GM03348 (cell line): ENCODE measurements at regions not wholly inside any gene's neighbourhood (a gene's known extent, or its start where the extent isn't known, plus 50 kb on each side); places are given as distances from the start of the nearest gene placed in this dataset.
A peak's percentile ranks its signal among the peaks of the same experiment; 100 is the strongest.

Experiments
- DNase-seq: peaks from one replicate; pipeline ENCODE4 v3.0.0; 2012; ENCODE audit warnings: low spot score

DNA sequence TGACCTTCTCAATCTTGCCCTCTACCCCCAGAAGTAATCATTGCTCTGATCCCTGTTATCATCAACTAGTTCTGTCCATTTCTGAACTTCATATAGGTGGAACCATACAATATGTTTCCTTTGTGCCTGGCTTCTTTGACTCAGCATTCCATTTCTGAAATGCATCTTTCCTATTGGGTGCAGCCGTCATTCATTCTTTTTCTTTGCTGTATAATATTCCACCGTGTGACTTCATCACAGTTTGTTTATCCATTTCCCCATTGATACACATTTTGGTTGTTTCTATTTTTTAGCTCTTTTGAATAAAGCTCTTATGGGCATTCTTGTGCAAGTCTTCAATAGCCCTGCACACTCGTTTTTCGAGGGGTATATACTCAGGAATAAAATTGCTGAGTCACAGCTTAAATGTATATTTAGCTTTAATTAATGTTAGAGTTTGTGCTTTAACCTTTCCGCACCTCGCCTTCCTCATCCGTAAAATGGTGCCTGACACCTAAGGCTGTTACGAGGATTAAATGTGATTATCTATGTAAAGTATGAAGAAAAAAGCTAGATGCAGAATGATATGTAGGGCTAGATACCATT, 491.6 kb downstream of the MIAT start:
- DNase-seq = no peak

DNA sequence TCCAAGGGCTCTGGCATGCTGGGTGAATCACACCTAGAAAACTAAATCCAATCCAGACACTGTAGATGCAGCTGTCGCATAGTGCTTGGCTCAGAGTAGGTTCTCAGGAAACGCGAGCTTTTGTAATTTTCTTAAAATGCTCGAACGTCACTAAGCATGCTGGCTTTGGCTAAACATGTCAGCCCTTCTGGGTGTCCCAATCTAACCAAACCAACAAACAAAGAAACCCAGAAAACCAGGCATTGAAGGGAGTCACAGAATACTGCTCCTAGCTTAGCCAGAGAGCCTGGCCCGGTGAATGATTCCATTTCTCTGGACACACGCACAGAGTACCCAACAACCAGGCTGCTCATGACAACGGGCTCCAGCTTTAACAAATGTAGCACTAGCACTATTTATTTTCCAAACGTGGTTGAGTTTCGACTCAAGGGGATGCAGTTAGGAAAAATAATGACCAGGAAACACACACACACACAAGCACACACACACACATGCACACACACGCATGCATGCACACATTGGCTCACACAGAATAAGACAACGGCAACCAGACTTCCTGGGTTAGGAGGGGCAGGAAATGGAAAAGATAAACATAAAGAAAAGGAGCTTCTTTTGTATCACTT, 492.6 kb downstream of the MIAT start:
- DNase-seq = peak; percentile 23

DNA sequence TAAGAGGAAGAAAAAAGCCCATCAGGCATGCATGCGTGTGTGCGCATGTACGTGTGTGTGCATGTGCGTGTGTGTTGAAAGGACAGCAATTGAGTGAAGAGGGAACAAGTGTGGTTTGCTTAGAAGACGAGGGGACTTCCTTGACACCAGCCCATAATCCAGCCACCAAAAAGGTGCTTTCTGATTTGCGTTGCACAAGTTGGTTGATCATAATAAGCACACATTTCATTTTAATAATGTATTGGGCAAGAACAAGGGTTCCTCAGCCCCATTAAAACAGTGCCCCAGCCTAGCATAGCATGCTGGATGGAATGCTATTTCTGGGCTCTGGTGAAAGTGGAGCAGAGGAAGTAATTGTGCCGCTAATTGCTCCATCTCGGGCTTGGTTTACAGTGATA, 493.2 kb downstream of the MIAT start:
- DNase-seq = peak; percentile 48

DNA sequence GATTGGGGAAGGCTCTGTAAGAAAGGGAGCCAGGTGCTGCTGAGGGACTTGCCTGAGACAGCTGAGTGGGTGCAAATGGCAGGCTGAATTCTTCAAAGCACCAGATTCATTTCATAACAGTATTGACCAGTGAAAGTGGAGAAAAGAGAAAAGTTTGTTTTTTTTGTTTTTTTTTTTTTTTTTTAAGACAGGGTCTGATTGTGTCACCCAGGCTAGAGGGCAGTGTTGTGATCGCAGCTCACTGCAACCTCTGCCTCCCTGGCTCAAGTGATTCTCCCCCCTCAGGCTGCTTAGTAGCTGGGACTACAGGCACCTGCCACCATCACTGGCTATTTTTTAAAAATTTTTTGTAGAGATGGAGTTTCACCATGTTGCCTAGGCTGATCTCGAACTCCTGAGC, 494.0 kb downstream of the MIAT start:
- no peak for DNase-seq

DNA sequence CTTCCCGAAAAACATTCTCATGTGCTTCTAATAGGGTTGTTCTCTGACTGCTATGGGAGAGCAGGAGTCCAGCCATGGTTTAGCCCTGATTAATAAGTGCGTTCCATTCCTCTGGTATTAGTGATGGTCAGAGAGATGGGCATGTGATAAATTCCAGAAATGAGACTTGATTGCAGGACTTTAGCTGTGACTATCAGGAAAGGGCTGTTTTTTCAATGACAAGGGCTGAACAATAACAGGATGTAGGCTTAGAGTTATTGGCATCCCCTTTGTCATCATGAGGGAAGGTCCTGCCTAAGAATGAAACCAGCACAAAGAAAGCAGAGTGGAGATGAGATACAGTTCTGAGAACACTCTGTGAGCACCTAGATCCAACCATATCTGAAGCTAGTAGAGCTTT, 494.6 kb downstream of the MIAT start:
- no peak for DNase-seq

DNA sequence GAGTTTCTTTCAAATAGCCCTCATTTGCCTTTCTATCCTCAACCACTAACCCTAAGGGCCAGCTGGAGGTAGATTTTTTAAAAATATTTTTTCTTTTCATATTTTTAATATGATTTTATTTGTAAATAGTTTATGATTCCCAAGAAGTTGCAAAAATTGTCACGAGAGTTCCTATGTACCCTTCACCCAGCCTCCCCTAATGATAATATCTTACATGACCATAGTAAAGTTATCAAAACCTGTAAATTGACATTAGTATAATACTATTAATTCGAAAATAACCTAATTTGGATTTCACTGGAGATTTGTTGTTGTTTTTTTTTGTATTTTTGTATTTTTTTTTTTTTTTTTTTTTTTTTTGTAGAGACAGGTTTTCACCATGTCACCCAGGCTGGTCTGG, 495.5 kb downstream of the MIAT start:
- no peak for DNase-seq

DNA sequence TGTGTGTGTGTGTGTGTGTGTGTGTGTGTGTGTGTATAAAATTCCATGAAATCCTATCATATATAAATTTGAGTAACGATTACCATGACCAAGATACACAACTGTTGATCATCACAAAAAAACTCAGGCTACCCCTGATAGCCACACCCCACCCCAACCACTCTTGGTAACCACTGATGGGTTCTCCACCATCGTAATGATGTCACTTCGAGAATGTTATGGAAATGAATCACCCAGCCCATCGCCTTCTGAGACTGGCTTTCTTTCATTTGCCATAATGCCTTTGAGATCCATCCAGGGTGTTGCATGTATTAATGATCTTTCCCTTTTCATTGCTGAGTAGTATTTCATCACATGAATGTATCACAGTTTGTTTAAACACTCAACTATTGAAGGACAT, 496.0 kb downstream of the MIAT start:
- no peak for DNase-seq

DNA sequence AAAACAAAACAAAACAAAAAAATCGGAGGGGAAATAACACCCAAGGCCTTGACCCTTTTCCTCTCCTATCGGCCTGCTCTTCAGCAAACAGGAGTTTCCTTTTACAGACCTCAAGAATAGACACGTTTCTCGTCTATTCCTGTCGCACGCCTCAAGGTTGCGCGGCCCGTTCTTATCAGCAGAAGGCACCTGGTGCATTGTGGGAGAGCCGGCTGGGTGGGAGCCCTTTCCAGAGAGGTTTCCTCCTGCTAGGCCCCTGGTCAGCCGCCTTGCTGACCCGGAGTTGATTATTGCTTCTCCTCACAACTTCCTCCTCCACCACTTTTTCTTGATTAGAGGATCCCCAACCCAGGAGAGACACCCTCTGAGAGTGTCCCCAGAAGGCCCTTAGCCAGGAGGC, 497.3 kb downstream of the MIAT start:
- no peak for DNase-seq

DNA sequence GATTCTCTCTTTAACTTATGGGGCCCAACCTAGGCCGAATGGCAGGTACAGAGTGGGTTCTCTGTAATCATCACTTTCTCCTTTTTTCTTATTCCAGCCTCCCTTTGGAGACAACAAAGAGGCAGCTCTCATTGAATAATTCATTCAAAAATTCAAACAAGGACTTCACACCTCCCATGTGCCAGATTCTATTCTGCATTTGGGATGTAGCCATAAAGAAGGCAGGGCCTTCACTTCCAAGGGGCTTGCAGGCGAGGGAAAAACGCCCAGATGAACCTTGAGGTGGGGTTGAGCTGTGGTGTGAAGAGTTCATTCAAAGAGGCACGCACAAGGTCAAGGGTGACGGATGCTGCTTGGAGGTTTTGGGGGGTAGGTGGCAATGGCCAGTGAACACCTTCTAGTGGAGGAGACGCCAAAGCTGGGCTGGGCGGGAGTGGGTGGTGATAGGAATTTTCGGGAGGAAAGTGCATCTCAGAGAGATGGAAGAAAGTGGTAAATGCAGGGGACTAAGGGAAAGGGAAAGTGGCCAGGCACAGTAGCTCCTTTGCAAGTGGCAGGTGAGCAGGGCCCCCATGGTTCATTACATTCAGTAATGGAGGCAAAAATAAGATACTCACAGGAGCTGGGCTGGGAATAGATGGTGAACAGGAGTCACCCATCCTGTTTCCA, 499.6 kb downstream of the MIAT start:
- no peak for DNase-seq

DNA sequence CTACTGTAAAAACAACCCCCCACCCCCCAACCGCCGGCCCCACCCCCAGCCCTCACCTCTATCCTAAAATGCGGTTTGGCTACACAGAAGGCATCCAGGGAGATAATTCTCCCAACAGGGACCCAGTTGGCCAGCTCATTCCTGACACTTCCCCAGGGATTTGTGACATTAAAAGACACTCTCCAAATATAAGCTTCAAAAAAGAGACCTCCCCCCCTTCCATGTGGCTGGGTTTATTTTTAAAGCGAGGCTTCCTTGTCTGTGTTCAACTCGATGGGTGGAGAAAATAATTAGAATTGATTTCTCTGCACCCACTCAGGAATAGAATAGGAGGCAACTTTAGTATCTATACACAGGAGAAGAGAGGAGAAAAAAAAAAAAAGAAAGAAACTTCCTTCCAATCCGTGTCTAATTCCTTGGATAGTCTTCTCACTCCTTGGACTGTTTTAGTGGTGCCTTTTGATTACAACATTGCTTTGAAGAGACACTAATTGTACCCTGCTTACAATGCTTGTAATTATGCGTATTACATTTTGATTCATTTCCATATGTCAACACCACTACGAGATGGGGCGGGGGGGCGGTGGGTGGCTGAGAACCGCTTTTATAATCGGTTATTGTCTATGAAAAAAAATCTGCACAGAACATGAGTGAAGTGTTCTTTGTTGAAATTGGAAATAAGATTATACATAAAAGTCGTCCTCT, 500.4 kb downstream of the MIAT start:
- peak; percentile 12 for DNase-seq

DNA sequence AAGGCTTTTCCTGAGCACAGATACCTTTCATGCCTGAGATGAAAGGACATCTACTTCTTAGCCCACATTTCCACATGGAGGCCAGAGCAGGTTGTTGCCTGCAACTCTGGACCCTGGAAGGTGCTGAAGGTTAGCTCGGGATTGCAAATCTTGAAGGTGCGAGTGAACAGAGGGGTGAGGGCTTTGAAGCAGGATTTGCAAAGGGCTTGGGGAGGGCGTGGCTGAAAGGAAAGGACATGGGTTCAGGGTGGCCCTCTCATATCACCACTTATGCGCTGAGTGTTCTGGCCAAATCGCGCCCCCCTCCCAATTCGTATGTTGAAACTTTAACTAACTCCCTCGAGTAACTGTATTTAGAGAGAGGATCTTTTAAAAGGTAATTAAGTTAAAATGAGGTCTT, 501.6 kb downstream of the MIAT start:
- DNase-seq = no peak

DNA sequence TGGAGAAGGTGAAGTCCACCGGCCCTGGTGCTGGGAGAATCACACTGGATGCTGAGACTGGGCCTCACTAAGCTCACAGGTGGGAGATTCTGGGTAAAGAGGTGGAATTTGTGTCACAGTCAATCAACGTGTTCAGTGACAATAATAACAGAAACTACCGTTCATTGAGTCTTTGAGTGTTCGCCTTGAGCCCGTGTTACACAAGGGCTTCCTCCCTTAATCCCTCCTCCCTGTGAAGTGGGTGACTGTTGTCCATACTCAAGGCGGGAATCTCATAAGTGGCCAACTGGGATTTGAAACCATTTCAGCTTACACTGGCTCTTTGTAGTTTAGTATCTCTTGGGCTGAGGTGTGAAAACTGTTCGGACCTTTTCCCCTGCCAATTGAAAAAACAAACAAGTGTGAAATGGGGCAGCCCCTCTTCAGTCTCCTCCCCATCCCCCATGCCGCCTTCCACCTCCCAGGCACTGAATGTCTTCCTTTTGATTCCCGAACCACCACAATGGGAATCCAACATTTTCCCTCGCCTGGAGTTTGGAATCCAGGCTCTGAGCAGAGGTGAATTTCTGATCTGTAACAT, 502.4 kb downstream of the MIAT start:
- no peak for DNase-seq

DNA sequence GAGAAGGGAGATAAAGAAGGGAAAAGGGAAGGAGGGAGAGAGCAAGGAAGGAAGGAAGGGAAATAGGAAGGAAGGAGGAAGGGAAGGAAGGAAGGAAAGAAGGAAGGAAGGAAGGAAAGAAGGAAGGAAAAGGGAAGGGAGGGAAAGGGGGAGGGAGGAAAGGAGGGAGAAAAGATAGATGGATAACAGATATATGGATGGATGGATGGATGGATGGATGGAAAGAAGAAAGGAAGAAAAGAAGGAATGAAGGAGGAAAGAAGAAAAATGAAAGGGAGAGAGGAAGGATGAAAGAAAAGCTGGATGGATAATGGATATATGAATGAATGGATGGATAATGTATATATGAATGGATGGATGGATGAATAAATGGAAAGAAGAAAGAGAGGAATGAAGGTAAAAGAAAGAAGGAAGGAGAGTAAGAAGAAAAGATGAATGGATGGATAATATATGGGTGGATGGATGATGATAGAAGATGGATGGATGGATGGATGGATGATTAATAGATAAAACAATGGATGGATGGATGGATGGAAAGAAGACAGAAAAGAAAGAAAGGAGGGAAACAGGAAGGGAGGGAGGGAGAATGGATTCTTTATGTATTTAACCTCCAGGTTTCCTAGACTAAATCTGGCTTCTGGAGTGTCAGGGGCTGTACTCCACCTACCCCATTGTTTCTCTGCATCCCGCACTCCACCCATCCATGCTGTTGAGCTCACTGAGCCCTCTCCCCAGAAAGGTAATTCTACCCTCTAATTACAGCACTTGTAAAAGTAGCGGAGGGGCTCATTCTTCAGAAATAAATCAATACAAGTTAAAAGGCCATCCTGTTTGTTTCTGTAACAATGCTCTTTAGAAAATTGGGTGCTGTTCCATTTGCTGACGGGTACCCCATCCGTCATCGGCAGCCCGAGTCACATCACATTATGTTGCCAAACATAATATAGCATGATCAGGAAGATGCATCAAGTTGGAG, 506.1 kb downstream of the MIAT start:
- DNase-seq = no peak

DNA sequence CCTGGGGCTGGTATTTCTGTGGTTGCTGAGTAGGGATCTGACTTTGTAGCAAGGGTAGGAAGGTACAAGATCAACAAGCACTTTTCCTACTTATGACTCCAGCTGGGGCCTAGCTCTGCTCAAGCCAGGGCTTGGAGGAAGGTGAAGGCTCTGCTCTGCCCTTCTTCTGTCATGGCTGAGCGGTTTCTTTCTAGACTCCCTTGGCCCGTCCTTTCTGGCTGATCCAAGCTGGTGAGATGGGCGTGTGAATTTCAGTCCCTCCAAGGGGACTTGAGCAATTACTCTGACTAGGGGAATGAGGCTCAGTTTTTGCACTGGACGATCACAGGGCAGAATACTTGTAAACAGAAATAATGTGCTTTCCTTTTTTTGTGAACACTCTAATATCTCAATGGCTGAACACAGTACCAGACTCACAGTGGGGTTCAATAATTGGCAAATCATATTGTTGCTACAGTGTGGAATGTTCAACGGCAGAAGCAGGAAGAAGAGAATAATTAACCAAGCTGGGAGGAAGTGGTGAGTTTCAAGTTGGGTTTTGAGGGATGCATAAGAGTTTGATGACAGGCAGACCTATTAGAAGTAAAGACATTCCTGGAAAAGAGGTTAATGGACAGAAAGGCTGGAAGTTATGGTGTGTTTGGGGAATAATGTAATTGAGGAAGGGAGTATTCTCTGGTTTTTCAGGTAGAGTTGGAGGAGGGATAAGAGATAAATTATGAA, 507.6 kb downstream of the MIAT start:
- DNase-seq = no peak

DNA sequence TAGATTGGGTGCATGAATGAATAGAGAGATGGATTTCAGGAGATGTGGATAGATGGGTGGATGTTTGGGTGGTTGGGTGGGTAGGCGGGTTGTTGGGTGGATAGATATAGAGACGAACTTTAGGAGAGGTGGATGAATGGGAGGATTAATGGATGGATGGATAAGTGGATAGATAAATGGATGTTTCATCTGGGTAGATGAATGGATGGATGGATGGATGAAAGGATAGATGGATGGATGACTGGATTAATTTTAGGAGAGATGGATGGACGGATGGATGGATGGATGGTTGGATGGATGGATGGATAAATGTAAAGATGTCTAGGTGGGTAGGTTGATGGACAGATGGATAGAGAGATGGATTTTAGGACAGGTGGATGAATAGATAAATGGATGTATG, 511.3 kb downstream of the MIAT start:
- no peak for DNase-seq

DNA sequence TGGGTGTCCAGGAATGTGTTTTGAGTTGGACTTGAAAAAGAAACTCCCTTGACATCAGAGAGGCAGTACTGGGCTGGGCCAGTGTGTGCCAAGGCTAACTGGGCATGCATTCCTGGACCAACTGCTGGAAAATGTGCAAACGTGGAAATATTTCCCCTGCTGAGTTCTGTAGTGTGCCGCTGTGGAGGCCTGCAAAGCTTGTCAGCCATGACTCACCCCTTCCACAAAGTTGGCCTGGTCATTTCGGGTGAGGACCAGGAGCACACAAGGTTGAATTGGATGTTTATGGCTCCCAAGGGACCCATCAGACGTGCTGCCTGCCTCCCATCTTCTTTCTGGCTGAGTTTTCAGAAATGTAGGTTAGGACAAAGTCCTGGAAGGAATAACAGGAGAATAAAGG, 513.1 kb downstream of the MIAT start:
- peak; percentile 91 for DNase-seq

DNA sequence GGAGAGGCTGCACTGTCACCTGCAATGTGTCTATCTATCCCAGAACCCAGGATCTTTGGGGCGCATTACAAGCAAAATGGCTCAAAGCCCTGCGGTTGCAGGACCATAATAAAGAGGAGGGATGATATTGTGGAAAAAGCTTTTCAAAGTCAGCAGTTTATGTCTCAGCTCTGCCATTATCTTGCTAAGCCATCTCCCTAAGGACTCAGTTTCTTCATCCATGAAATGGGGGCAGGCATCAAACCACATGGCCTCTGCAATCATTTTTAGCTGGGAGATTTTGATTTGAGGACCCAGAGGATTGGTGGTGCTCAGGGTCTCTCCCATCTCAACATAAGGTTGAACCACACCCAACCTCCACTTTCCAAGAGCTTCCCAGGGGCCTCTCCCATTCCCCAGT, 513.8 kb downstream of the MIAT start:
- no peak for DNase-seq

DNA sequence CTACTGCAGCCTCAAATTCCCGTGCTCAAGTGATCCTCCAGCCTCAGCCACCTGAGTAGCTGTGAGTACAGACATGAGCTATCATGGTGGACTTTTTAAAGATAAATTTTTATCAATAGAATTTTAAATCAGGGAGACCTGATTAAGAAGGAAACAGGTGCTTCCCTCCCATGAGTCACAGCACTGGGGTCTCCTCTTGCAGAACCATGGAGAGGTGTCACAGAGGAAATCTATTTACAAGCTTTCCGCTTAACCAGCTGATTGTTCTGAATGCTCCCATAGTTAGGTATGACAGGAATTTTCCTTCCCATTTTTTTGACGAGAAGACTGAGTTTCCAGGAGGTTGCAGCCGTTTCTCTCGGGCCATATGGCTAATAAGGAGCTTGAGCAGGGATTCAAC, 516.1 kb downstream of the MIAT start:
- DNase-seq = no peak

DNA sequence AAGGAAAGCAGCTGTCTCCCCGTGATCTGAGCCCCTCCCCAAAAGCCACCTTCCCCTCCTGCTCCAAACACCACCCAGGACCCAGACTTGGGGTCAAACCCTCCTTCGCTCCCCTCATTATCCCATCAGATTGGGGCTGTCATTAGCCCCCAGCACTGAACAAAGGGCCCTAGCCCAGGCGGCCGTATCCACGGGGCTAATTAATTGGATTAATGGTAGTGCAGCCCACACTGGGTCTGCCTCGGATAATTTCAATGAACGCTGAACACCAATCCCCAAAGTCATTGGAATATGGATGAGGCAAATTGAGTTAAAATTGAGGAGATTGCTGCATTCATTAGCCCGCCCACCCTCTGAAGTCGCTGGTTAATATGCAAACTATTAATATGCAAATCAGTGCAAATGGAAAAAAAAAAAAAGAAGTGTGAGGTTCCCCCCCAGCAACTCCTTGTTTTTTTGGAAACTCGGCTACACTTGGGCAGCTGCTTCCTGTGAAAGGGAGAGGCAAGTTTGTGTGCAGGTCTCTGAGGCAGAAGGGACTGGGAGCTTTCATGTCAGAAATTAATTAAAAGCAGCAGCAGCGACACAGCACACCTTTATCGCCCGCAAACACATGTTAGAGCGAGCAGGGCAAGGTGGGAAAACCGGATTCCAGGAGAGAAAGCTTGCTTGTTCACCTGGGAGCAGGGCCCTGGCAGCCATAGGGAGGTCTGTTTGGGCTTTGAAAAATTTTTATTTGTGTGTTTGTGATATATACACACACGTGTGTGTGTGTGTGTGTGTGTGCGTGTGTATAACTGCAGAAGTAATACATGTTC, 517.8 kb downstream of the MIAT start:
- DNase-seq = no peak

DNA sequence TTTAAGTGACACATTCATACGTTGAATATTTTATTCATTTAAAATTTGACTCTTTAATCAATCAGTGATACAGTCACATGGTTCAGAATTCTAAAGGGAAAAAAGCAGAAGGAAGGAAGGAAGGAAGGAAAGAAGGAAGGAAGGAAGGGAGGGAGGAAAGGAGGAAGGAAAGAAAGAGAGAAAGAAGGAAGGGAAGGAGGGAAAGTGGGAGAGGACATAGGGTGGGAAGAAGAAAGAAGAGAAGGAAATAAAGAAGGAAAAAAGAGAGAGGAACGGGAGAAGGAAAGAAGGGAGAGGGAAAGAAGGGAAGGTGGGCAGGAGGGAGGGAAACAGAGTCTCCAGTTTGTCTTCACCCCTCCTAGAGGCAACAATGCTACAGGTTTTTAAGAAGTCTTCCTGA, 518.6 kb downstream of the MIAT start:
- DNase-seq = no peak
